GM21526 (cell line): ENCODE measurements at regions not wholly inside any gene's neighbourhood (a gene's known extent, or its start where the extent isn't known, plus 50 kb on each side); places are given as distances from the start of the nearest gene placed in this dataset.

Experiments used
- ATAC-seq: cut with Tn5 transposase; IDR thresholded peaks from one replicate; pipeline ENCODE4 v1.9.1; 2021; ENCODE audit warnings: moderate library complexity; ENCODE audit not compliant: unreplicated experiment, low FRiP score

DNA sequence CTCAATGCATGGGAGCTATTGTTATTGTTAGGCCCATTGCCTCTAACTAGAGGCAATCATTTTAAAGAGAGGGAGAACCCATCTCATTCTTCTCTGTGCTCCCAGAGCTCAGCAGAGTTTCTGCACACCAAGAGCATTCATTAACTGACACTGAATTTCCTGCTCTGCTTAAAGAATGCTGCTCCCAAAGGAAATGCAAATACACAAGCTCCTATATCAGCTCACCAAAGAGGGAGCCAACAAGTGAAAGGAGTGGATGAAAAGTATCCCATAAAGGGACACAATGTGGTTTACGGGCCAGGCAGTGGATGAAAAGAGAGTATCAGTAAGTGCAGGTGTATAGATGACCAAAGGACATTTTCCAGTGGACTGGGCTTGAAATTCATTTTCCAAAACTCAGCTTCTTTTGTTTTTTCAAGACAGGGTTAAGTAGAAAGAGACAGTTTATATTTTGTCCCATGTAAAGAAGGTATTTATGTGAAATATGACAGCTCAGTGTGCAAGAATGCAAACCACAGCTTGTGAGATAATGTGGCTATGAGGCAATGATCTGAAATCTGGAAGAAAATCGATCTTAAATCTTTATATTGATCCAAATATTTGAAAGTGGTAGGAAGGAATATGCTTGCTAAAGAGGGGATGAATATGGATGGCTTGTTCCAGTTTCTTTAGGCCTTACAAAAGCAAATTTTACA is 207.7 kb upstream of the CAMK1G start:
- no peak for ATAC-seq

DNA sequence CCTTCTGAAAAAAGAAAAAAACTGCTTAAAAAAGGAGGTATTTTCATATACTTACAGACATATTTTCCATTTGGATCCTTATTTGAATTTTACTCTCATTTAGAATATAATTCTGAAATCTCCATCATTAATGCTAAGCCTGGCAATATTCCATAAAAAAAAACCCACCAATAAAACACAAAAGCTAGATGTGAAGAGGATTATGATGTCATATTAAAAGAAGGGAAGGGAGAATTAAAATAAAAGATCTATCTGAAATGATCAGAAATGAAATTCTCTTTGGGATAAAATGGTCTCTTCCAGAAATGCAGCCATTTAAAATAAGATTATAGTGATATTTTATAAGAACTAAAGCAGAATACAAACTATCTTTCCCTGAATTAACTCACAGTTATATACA is 206.7 kb upstream of the CAMK1G start:
- no peak for ATAC-seq

DNA sequence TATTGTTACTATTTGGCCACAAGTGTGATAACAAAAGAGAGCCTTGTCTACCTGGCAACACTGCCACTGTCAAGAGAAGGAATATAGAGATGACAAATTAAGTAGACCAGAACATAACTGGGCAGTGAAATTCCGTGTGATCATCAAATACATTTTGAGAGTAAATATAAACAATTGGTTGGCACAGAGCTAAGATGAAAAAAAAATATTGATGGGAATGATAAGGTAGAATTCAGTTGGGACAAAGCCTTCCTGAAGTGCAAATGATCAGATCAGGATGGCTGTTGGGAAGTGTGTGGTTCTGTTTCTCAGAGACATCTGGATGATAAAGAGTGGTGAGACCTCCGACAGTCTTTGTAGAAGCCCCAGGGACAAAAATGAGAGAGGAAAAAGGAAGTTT is 205.5 kb upstream of the CAMK1G start:
- no peak for ATAC-seq

DNA sequence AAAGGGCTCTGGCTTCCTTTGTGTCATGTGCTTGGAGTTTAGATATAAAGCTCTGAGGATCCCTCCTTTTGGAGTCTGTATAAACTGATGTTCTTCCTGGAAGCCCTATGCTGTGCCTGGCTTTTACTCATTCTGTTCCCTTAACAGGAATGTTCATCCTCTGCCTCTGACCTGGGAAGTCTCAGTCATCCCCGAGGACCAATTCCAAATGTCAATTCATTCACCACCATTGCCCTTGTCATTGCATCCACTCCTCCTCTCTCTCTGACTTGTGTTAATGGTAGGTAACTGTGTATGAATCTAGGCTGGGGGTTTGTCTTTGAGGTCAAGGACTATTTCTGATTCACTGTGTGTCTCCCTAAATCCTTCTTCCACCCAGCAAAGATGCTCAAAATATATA is 204.2 kb upstream of the CAMK1G start:
- no peak for ATAC-seq

DNA sequence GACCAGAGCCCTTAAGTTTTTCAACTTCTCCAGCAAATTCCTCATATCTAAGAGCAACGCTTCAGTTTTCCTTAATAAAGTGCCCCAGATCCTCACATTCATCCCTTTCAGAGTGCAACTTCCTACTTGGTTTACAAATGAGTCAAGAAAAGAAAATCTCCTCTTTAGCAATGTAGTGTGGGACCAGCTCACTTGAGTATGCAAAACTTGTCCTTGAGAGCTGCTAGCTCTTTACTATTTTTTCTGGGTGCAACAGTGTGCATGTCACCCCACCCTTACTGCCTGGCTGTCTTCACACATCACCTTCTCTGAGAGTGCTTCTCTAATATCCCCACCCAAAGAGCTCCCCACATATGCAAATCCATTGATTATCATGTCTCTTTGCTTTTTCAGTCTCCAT is 203.1 kb upstream of the CAMK1G start:
- no peak for ATAC-seq

DNA sequence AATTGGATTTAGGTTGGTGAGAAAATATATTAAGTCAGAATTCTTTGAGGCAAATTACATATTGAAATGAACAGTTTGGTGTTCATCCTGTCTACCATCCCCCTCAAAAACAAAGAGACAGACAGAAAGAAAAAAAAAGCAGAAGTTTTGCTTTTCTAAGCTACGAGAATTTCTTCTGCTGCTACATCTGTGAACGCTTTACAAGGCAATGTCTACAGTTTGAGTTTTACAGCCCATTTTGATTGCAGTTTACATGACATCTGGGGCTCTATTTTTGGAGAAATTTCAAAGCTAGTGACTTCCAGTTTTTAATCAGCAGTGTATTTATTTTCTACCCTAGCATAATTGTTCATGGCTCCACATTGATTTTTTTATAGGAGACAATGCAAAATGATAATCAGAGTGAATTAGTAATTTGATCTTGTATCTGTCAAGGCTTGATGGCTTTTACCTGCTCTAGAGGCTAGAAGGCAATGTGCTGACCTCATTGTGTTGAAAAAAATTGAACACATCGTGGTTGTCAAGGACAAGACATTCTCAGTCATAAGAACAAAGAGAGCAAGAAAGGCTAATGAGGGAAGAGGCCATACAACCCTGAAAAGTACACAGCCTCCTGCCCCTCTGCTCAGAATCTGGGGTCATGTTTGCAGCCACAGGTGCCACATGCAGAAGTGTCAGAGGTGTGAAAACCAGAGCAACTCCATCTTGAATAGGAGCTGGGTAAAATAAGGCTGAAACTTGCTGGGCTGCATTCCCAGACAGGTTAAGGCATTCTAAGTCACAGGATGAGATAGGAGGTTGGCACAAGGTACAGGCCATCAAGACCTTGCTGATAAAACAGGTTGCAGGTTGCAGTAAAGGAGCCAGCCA is 201.0 kb upstream of the CAMK1G start:
- no peak for ATAC-seq

DNA sequence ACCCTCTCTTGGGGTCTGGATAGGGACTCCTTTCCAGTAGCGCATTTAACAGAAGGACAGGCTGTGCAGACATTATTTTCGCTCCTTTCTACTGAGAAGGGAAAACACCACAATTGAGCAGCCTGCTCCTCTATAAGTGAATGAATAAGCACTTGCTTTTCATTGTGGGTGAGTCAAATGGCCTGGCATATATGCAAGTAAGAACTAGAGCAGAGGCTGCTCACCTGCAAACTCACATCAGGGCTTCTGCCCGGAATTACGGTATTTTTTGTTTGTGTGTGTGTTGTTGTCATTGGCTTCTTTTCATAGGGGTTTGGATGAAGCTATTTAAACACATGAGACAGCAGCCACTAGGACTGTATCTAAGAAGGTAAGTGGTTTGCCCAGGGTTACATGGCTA is 200.1 kb upstream of the CAMK1G start:
- no peak for ATAC-seq

DNA sequence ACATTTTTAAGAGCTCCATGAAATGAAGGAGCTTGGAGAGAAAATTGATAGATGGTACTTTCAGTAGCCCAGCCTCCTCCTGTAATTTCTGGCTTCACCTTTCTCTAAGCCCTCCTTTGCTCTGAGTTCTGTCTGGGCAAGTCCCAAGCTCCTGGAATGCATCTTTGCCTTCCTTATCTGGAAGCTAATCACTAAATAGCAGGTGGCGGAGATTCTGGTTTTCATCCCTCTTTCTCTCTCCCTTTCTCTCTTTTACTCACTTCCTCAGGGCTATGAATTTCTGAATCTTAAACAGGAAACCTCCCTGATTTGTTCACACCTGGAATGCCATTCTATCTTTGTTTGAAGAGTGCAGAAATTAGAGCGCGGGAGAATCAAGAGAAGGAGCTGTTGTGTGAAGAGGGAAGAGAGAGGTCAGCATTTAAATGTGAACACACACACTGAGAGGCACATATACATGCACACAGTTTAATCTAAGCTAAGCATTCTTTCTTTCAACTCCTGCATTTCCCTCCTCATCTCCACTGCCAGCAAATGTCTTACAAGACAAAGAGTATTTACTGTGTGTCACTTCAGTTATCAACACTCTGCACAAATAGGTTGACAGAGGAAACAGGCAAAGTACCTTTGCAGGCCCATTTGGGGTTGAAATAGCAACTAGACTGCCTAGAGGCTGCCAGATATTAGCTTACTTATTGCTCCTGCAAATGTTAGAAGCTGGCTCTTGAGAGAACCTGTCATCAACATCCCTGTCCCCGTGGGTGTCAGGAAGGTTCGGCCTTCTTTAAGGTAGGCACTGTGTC is 199.4 kb upstream of the CAMK1G start:
- no peak for ATAC-seq

DNA sequence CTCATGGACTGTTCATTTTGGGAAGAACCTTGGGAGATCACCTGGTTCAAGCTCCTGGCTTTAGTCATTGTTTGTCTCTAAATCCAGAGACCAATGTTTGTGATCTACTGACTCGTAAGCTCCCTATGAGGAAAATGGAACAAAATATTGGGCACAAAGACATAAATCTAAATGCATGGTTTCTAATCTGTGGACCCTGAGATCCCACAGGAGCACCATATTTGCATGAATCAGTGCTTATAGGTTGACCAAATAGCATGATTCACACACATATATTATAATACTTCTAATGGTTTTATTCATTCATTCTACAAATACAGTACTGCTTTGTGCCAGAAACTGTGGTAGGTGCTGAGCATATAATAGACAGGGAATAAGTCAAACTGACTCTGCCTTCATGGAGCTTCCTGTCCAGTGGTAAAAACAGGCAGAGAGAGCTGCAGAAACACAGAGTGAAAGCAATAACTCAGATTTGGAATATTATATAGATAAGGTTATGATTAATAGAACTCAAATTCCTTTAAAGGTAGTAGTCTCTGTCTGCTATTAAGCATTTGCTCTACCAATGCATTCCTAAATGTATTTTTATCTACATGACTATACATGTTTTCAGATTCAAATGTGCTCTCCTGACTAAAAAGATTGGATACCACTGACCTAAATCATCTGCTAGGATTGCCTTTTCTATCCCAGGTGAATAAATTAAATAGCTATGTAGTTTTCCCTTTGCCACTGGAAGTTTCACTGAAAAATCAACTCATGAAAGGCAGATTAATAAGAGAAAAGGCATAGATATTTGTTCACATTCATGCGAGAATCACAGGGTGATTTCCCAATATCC is 198.6 kb upstream of the CAMK1G start:
- ATAC-seq, result no peak

DNA sequence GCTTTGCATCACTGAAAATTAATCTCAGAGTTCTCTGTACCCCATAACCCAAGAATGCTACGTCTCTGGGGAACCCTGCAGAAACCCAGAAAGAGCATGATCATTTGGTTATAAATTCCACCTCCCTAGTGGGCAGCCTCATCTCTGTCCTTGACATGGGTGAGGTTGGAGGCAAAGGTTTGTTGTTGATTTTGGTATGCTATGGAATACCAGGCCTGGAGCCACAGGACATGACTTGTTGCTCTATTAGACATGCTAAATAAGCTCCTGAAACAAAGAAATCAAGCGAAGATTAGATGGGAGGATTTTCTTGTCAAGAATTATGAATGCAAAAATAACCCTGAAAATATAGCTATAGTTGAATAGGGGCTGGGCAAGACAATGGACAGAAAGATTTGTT is 197.4 kb upstream of the CAMK1G start:
- ATAC-seq, result no peak

DNA sequence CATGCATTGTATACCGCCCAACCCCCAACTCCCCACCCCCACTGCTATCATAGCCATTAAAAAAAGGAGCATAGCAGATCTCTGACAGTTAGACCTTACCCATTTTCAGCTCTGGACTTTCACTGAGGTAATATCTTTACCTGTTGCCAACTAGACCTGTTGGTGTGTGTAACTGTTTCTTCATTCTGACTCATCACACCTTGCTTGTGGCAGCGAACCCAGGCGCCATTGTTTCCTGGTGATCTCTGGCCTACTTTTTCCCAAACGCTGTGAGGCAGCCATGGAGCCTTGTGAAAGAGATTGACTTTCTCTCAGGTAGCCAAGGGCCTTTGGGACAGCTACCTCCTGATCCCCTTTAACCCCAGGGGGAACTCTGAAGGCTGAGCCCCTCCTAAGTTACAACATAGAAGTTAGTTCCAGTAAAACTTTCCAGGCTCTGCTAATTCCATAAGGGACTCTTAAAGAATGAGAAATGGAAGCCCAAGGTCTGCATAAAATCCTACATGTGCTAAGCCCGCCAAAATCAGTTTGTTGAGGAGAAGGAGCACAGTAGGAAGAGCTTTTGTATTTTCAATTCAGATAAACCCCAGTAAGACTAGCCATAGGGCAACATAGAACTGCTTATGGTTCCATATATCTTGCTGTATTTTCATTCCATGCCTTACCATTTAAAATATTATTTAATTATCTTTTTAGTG is 196.1 kb upstream of the CAMK1G start:
- ATAC-seq, result no peak

DNA sequence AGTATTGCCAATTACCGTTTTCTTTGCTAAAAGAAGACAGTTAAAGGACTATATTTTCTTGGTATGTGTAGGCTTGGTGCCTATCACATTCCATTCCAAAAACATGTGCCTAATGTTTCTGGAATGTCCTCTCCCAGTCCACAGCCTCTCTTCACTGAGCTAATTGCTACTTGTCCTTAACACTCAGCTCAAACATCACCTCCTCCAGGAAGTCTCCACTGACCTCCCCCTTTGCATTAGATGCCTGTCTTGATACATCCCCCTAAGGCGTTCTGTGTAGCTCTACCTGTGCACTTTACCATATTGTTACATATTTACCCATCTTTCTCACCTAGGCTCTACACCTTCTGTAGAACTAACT is 195.6 kb upstream of the CAMK1G start:
- no peak for ATAC-seq

DNA sequence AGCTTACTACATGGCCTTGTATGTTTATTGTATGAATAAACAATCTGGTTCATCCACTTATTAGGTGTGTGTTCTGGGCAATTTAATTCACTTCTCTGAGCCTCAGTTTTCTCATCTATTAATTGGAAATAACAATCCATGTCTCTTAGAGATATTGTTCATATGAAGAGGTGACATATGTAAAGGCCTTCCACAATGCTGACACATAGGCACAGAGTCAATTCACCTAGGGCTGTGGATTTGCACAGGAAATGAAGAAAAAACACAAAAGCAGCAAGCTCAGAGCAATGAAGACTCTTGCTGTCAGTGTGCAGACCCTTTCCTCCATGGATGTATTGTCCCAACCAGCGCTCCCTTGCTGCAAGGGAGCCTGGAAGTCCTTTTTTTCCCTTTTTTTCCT is 195.2 kb upstream of the CAMK1G start:
- no peak for ATAC-seq

DNA sequence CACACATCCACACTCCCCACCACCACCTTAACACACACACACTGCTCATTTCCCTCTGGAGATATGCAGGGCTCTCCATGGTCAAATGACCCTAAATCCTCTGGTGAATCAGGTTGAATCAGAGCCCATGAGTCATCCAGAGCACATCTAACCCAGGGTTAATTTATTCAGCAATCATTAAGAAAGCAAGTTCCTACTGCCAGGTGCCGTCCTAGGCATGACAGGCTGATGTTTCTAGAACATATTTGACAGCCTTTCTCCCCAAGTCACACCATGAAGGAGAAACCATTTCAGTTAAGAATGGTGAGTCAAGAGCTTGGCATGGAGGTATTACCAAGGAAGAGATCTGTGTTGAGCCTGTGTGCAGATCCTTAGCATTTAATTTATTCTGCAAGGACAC is 194.3 kb upstream of the CAMK1G start:
- no peak for ATAC-seq

DNA sequence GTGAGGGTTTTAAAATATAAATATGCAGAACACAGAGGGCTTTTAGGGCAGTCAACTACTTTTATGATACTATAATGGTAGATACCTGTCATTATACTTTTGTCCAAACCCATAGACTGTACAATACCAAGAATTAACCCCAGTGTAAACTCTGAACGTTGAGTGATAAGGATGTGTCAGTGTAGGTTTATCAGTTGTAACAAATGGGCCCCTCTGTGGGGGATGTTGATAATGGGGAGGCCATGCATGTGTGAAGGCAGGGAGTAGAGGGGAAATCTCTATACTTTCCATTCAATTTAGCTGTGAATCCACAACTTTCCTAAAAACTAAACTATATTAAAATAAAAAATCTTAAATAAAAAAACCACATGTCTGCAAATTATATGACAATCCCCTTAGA is 193.5 kb upstream of the CAMK1G start:
- no peak for ATAC-seq

DNA sequence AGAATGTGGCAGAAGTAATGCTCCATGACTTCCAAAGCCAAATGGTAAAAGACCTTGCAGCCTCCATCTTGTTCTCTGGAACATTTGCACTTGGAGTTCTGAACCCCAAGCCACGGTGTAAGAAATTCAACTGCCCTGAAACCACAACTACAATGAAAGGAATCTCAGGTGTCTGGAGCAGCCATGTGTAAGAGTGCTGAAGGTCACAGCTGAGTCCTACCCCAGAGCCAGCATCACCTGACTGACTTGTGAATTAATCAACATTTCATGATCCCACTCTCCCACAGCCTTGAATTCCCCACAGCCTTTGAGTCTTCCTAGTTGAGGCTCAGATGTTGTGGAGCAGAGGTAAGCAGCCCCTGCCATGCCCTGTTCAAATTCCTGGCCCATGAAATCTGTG is 192.8 kb upstream of the CAMK1G start:
- ATAC-seq, result no peak

DNA sequence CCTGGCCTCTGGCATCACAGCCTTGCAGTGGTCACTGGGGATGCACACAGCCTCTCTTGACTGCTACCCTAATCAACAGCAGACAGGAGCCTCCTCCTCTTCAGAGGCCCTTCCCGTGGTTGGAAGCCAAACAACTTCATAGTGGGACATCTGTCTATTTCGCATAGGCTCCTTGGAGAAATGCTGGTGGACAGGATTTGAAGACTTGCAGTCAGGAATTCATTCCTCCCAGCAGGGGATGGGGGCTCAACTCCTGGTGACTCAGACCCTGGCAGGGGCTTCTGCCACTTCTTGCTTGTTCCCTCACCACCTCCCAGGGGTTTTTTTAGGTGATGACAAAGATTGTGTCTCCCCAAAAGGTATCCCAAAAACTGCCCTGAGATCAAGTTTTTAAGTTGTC is 191.7 kb upstream of the CAMK1G start:
- no peak for ATAC-seq

DNA sequence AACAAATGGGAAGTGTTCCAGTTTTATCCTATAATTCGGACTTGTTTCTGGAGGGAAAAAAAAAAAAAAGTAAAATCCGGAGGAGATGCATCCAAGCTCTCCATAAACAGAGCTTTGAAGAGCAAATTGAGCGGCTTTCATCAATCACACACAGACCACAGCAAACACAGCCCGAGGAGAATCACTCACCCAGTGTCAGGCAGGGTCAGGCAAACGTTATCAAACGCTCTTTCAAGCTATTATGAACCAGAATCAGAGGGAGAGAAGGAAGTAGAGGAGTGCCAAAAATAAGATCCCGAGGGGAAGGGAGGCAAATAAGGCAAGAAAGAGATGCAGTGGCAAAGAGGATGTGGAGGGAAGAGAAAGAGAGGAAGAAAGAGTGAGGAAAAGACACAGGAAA is 188.3 kb upstream of the CAMK1G start:
- no peak for ATAC-seq

DNA sequence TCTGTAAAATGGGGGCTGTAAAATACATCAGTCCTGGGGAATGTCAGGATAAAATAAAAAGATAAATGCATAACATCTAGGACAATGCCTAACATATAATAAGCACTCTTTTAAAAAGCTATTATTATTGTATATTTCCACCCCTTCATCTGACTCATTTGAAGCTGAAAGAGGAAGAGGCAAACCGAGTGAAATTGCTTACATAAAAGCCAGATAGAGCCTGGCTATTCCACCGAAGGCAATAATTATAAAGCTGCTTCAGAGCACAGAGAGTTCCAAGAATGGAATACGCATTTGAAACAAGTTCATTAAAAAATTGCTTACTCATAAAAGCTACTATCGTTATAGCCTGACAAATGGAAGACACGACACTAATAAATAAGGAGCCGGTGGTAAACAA is 186.1 kb upstream of the CAMK1G start:
- no peak for ATAC-seq

DNA sequence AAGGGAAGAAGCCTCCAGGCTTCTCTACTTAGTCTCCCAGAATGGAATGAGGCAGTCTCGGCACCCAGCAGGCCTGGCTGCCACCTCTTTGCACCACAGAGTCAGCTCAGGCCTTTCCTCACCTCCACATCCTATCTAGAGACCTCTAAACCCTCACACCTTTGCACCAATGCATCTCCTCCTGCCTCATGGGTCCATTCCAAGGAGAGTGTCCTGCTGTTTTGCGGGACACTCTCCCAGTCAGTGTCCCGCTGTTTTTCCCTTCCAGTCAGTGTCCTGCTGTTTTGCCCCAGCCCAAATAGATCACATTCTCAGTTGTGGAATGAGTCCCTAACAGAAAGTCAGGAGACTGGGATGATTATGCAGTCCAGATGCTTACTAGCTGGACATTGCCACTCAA is 185.6 kb upstream of the CAMK1G start:
- no peak for ATAC-seq
